Thyroid gland (tissue), 4 donors: ENCODE measurements at regions not wholly inside any gene's neighbourhood (a gene's known extent, or its start where the extent isn't known, plus 50 kb on each side); places are given as distances from the start of the nearest gene placed in this dataset.

ENCODE experiments used
- DNase-seq, 2 donors: peaks; one replicate each; pipeline ENCODE4 v3.0.0-alpha.2; 2019
- H3K27ac ChIP-seq, 3 donors: fragments of 200-600 bp; sonication (generic); 1 replicate in 2 of 3; 2 replicates in 1 of 3; pipeline ENCODE4 v1.5.1; 2016 to 2019; ENCODE audit warnings: mild to moderate bottlenecking in 1 of 3, moderate library complexity in 1 of 3
- H3K27me3 ChIP-seq: fragments of 200-600 bp; sonication (generic); one replicate; pipeline ENCODE4 v1.5.1; 2019
- H3K36me3 ChIP-seq, 2 donors: fragments of 200-600 bp; sonication (generic); one replicate each; pipeline ENCODE4 v1.5.1; 2016 to 2019
- H3K4me1 ChIP-seq, 2 donors: fragments of 200-600 bp; sonication (generic); one replicate each; pipeline ENCODE4 v1.5.1; 2017 to 2019
- H3K4me3 ChIP-seq, 3 donors: fragments of 200-600 bp; sonication (generic); replicated peaks in 1 of 3; 1 replicate in 2 of 3; 2 replicates in 1 of 3; pipeline ENCODE4 v1.5.1; 2016; ENCODE audit warnings: mild to moderate bottlenecking in 1 of 3
- H3K9me3 ChIP-seq: fragments of 200-600 bp; sonication (generic); one replicate; pipeline ENCODE4 v1.5.1; 2017
- CTCF ChIP-seq, 6 experiments: fragments of 200-600 bp in 3 of 6; fragments of 450-650 bp in 3 of 6; sonication (generic) in 3 of 6; IDR thresholded peaks; one replicate each; pipeline ENCODE4 v1.5.1; 2016 to 2019; ENCODE audit warnings: antibody characterized with exemption in 6 of 6, mild to moderate bottlenecking in 2 of 6, inconsistent platforms in 1 of 6, moderate library complexity in 1 of 6
- POLR2A ChIP-seq, 2 donors: fragments of 450-650 bp; IDR thresholded peaks; one replicate each; pipeline ENCODE4 v1.6.1; 2017; ENCODE audit warnings: antibody characterized with exemption in 2 of 2, mild to moderate bottlenecking in 2 of 2, moderate library complexity in 1 of 2
- WGBS, 2 donors: methylation state at CpG; one replicate each; pipeline ENCODE4 v1.1.5; 2017; 5-methylcytosine and 5-hydroxymethylcytosine counted together
- intact Hi-C: fragments of 100-400 bp; cut with DNase I; formaldehyde crosslinking; loops from one replicate; pipeline ENCODE4 v1.15.1; 2023

GRCh38 chr2:83370419-83370762 is 1088.7 kb downstream of the SUCLG1 start:
- H3K27me3 ChIP-seq = no peaks in the 10 kb centered on the region
- WGBS, 2 donors = 80 to 83% methylated on average over 2 of the region's 2 CpGs

GRCh38 chr2:83369601-83370418 is 1089.3 kb downstream of the SUCLG1 start:
- DNase-seq = no peak
- Histone ChIP-seq H3K36me3 (no peaks in the 10 kb centered on the region), H3K4me1 (no peaks in the 10 kb centered on the region), H3K27me3 (no peaks in the 10 kb centered on the region), H3K9me3 (no peaks in the 10 kb centered on the region), H3K27ac (no peak overlapping the region), H3K4me3 (no peak overlapping the region)
- no peak for TF ChIP-seq POLR2A (IDR thresholded peaks at IDR 0.05)
- no peak for TF ChIP-seq CTCF (IDR thresholded peaks at IDR 0.05)
- 90 to 92% methylated on average over 6 of the region's 6 CpGs for WGBS, 2 donors
- intact Hi-C loops = no loop called here

More at GRCh38 chr2:83370419-83370762, 1088.7 kb downstream of the SUCLG1 start:
- no peak for DNase-seq
- Histone ChIP-seq H3K27ac (no peak overlapping the region), H3K9me3 (no peaks in the 10 kb centered on the region), H3K4me3 (no peak overlapping the region), H3K4me1 (no peaks in the 10 kb centered on the region), H3K36me3 (no peaks in the 10 kb centered on the region)
- no peak for TF ChIP-seq CTCF (IDR thresholded peaks at IDR 0.05)
- TF ChIP-seq POLR2A (IDR thresholded peaks at IDR 0.05) = no peak
- intact Hi-C loops = no loop called here

- H3K4me3 ChIP-seq = no peak overlapping the region
- WGBS, 2 donors = 83 to 89% methylated on average over 3 of the region's 3 CpGs
- no peak overlapping the region for H3K27ac ChIP-seq
- H3K4me1 ChIP-seq = no peaks in the 10 kb centered on the region
- TF ChIP-seq POLR2A (IDR thresholded peaks at IDR 0.05) (no peak), CTCF (IDR thresholded peaks at IDR 0.05) (no peak)
- intact Hi-C loops = no loop called here
- DNase-seq = no peak
- H3K9me3 ChIP-seq = no peaks in the 10 kb centered on the region
- no peaks in the 10 kb centered on the region for H3K27me3 ChIP-seq
- H3K36me3 ChIP-seq = no peaks in the 10 kb centered on the region
Measured at GRCh38 chr2:83368916-83369315, 1090.2 kb downstream of the SUCLG1 start.

- Histone ChIP-seq H3K9me3 (no peaks in the 10 kb centered on the region), H3K27me3 (no peaks in the 10 kb centered on the region), H3K27ac (no peak overlapping the region), H3K36me3 (no peaks in the 10 kb centered on the region), H3K4me3 (no peak overlapping the region), H3K4me1 (no peaks in the 10 kb centered on the region)
- TF ChIP-seq POLR2A (IDR thresholded peaks at IDR 0.05) (no peak), CTCF (IDR thresholded peaks at IDR 0.05) (no peak)
- DNase-seq = no peak
- intact Hi-C loops = no loop called here
- 79 to 89% methylated on average over 2 of the region's 2 CpGs for WGBS, 2 donors
Measured at GRCh38 chr2:83368461-83368860, 1090.6 kb downstream of the SUCLG1 start.

GRCh38 chr2:83365476-83365875 is 1093.6 kb downstream of the SUCLG1 start:
- no peak overlapping the region for H3K4me3 ChIP-seq
- TF ChIP-seq POLR2A (IDR thresholded peaks at IDR 0.05) = no peak
- TF ChIP-seq CTCF (IDR thresholded peaks at IDR 0.05) = no peak
- H3K27ac ChIP-seq = no peak overlapping the region
- DNase-seq = no peak
- H3K36me3 ChIP-seq = no peaks in the 10 kb centered on the region
- H3K9me3 ChIP-seq = no peaks in the 10 kb centered on the region
- no peaks in the 10 kb centered on the region for H3K27me3 ChIP-seq
- no peaks in the 10 kb centered on the region for H3K4me1 ChIP-seq
- intact Hi-C loops = no loop called here
